Cardiac muscle cell (in vitro differentiated cells and primary cell): ENCODE measurements at regions not wholly inside any gene's neighbourhood (a gene's known extent, or its start where the extent isn't known, plus 50 kb on each side); places are given as distances from the start of the nearest gene placed in this dataset.
A peak's percentile ranks its signal among the peaks of the same experiment; 100 is the strongest.
"Not testable (repeated sequence)": the region's sequence is repeated elsewhere in the genome, so short reads cannot be mapped to it uniquely, and the experiment has no call there.

ENCODE experiments used
- DNase-seq, 2 donors: peaks; one replicate each; pipeline versions ENCODE4 v3.0.0 to v3.0.0-alpha.2; 2010 to 2017; ENCODE audit warnings: low read depth in 1 of 2, low spot score in 1 of 2
- H3K27ac ChIP-seq: fragments of 200-600 bp; sonication (generic); 2 replicates; pipeline ENCODE4 v1.5.1; 2016
- H3K27me3 ChIP-seq: fragments of 200-600 bp; sonication (generic); 2 replicates; pipeline ENCODE4 v1.6.0; 2016; ENCODE audit warnings: control low read depth
- H3K36me3 ChIP-seq: fragments of 200-600 bp; sonication (generic); 2 replicates; pipeline ENCODE4 v1.5.1; 2016; ENCODE audit warnings: control low read depth
- H3K4me1 ChIP-seq: fragments of 200-600 bp; sonication (generic); 2 replicates; pipeline ENCODE4 v1.8.1; 2017; ENCODE audit warnings: low read depth, mild to moderate bottlenecking, mixed run types
- H3K4me3 ChIP-seq: fragments of 200-600 bp; sonication (generic); 2 replicates; pipeline ENCODE4 v1.5.1; 2016; ENCODE audit warnings: mild to moderate bottlenecking
- H3K9me3 ChIP-seq: fragments of 200-600 bp; sonication (generic); 2 replicates; pipeline ENCODE4 v1.5.1; 2017; ENCODE audit warnings: low read depth, mild to moderate bottlenecking, control low read depth
- TF ChIP-seq, protein P1 (sequence below): IDR thresholded peaks from 2 replicates; pipeline ENCODE4 v1.5.1; 2012; ENCODE audit warnings: low read depth, mild to moderate bottlenecking, low read length

DNA sequence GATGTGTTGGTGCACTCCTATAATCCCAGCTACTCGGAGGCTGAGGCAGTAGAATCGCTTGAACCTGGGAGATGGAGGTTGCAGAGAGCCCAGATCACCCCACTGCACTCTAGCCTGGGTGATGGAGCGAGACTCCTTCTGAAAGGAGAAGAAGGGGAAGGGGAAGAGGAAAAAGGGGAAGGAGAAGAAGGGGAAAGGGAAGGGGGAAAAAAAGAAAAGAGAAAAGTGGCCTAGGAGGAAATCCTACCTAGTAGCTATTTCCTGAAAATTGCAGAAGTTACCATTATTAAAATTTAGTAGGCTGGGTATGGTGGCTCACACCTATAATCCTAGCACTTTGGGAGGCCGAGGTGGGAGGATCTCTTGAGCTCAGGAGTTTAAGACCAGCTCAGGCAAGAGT lies 67.4 kb downstream of the ARRDC3 start:
- H3K27me3 ChIP-seq: no peaks in the 10 kb centered on the region
- no peak overlapping the region for H3K4me3 ChIP-seq
- no peaks in the 10 kb centered on the region for H3K36me3 ChIP-seq
- TF ChIP-seq, protein P1, sequence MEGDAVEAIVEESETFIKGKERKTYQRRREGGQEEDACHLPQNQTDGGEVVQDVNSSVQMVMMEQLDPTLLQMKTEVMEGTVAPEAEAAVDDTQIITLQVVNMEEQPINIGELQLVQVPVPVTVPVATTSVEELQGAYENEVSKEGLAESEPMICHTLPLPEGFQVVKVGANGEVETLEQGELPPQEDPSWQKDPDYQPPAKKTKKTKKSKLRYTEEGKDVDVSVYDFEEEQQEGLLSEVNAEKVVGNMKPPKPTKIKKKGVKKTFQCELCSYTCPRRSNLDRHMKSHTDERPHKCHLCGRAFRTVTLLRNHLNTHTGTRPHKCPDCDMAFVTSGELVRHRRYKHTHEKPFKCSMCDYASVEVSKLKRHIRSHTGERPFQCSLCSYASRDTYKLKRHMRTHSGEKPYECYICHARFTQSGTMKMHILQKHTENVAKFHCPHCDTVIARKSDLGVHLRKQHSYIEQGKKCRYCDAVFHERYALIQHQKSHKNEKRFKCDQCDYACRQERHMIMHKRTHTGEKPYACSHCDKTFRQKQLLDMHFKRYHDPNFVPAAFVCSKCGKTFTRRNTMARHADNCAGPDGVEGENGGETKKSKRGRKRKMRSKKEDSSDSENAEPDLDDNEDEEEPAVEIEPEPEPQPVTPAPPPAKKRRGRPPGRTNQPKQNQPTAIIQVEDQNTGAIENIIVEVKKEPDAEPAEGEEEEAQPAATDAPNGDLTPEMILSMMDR: no peak
- H3K4me1 ChIP-seq: peaks cover 13% of the 10 kb centered on the region
- H3K9me3 ChIP-seq: no peaks in the 10 kb centered on the region
- H3K27ac ChIP-seq: no peak overlapping the region
- no peak for DNase-seq

DNA sequence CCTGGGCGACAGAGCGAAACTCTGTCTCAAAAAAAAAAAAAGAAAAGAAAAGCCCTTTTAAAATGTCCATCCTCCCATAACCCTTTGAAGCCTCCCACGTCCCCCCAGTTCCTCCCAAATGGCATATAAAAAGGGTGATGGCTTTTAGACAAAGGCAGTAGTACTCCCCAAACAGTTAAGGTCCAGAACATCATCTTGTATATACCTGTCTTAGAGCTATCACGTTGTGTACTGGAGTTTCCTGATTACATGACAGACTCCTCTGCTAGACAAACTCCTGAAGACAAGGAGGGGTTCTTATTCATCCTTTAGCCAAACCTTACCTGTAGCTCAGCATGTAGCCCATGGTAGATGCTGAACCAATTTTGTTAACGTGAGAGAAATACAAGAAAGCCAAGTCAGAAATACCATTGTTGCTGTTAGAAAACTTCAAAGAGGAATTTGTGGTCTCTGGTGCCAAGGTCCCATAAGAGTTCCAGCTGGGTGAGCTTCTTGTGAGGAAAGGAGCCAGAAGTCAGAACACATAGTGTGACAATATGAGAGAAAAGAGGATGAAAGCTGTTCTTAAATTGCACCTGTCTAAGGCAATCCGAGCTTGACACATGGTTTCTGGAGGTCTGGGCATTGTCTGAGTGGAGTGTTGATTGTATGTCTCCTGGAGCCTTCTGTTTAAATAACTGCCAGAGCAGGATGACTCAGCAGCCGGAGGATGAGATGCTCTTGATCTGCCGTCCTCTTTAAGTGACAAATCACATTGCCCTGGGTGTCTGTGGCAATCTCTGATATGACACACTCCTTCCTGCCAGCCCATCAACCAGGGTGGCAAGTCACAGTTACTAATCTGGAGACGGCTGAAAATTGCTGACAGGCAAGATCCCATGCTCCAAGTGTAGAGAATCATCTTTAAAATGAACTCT lies 69.1 kb downstream of the ARRDC3 start:
- peak; percentile 74 to 79 for DNase-seq
- peaks cover 13% of the 10 kb centered on the region for H3K4me1 ChIP-seq
- peak overlapping the region; percentile 49 for H3K27ac ChIP-seq

DNA sequence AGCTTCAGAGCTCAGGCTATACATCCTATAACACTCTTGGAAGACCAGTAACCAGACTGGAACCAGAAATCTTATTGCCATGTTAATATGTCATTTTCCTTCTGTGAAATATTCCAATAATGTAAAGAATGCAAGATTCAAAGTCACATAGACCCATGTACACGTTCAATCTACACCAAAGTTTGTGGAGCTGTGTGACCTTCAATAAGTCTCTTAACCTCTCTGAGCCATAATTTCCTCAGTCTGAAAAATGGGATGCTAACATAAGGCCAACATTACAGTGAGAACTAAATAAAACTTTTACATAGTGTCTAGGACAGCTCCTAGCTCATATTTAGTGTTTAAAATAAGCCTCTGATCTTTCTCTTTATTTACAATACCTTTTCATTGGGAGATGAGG lies 70.4 kb downstream of the ARRDC3 start:
- Histone ChIP-seq H3K9me3 (no peaks in the 10 kb centered on the region), H3K27ac (no peak overlapping the region)
- TF ChIP-seq, protein P1: no peak

More for the DNA sequence above, 69.1 kb downstream of the ARRDC3 start:
- H3K4me3 ChIP-seq: no peak overlapping the region
- no peaks in the 10 kb centered on the region for H3K9me3 ChIP-seq
- H3K36me3 ChIP-seq: no peaks in the 10 kb centered on the region
- TF ChIP-seq, protein P1: no peak
- no peaks in the 10 kb centered on the region for H3K27me3 ChIP-seq

GRCh38 chr5:91311697-91312501 lies 71.2 kb downstream of the ARRDC3 start:
- no peaks in the 10 kb centered on the region for H3K36me3 ChIP-seq
- no peaks in the 10 kb centered on the region for H3K9me3 ChIP-seq
- H3K27ac ChIP-seq: peak overlapping the region; percentile 18
- H3K4me3 ChIP-seq: no peak overlapping the region
- DNase-seq: peak in 1 of 2 donors; percentile 98
- H3K27me3 ChIP-seq: no peaks in the 10 kb centered on the region
- TF ChIP-seq, protein P1: peak; percentile 6
- peaks cover 13% of the 10 kb centered on the region for H3K4me1 ChIP-seq

More for the DNA sequence above, 70.4 kb downstream of the ARRDC3 start:
- Histone ChIP-seq H3K27me3 (no peaks in the 10 kb centered on the region), H3K36me3 (no peaks in the 10 kb centered on the region), H3K4me3 (no peak overlapping the region), H3K4me1 (peaks cover 13% of the 10 kb centered on the region)
- no peak for DNase-seq

DNA sequence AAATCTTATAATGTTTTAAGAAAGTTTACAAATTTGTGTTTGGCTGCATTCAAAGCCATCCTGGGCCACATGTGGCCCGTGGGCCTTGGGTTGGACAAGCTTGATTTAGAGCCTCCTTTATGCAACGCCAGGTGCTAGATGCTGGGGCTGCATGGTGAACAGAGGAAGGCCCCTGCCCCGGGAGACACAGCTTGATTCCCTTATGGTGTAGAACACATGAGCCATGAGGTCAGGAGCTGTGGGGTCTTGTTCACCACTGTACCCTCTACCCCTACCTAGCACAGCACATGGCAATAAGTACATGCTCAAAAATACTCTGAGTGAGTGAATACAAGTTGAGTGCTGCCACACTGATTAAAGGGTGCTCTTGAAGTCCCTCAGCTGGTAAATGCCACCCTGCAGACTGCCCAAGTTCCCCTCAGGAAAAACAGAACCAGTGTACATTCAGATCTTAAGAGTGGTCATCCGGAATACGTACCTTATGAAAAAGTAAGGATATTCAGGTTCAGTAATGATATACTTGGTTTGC lies 71.9 kb downstream of the ARRDC3 start:
- Histone ChIP-seq H3K36me3 (no peaks in the 10 kb centered on the region), H3K27ac (peak overlapping the region; percentile 18), H3K27me3 (no peaks in the 10 kb centered on the region), H3K9me3 (no peaks in the 10 kb centered on the region), H3K4me3 (no peak overlapping the region), H3K4me1 (peaks cover 13% of the 10 kb centered on the region)
- DNase-seq: no peak
- TF ChIP-seq, protein P1: no peak

GRCh38 chr5:91308157-91308556 lies 75.0 kb downstream of the ARRDC3 start:
- not testable (repeated sequence) for H3K27me3 ChIP-seq, H3K9me3 ChIP-seq, DNase-seq, H3K27ac ChIP-seq, H3K36me3 ChIP-seq, H3K4me1 ChIP-seq, H3K4me3 ChIP-seq
